Esophagus muscularis mucosa (tissue), 4 donors: ENCODE measurements at regions not wholly inside any gene's neighbourhood (a gene's known extent, or its start where the extent isn't known, plus 50 kb on each side); places are given as distances from the start of the nearest gene placed in this dataset.

ENCODE experiments used
- DNase-seq: peaks from one replicate; pipeline ENCODE4 v3.0.0-alpha.2; 2017; ENCODE audit errors: extremely low spot score
- H3K27ac ChIP-seq, 4 donors: fragments of 200-600 bp; sonication (generic); replicated peaks in 1 of 4; 1 replicate in 3 of 4; 2 replicates in 1 of 4; pipeline ENCODE4 v1.5.1; 2016 to 2019; ENCODE audit warnings: mild to moderate bottlenecking in 1 of 4
- H3K27me3 ChIP-seq, 4 donors: fragments of 200-600 bp; sonication (generic); one replicate each; pipeline versions ENCODE4 v1.5.1 to v1.6.0; 2016 to 2019
- H3K36me3 ChIP-seq, 4 donors: fragments of 200-600 bp; sonication (generic); one replicate each; pipeline ENCODE4 v1.5.1; 2016 to 2019
- H3K4me1 ChIP-seq, 4 donors: fragments of 200-600 bp; sonication (generic); one replicate each; pipeline ENCODE4 v1.5.1; 2016 to 2019
- H3K4me3 ChIP-seq, 4 donors: fragments of 200-600 bp; sonication (generic); 1 replicate in 2 of 4; 2 replicates in 2 of 4; pipeline ENCODE4 v1.5.1; 2016 to 2019; ENCODE audit warnings: mild to moderate bottlenecking in 4 of 4, moderate library complexity in 1 of 4
- H3K9me3 ChIP-seq, 4 donors: fragments of 200-600 bp; sonication (generic); 1 replicate in 3 of 4; 2 replicates in 1 of 4; pipeline ENCODE4 v1.5.1; 2016 to 2019
- CTCF ChIP-seq, 3 experiments: fragments of 200-600 bp in 2 of 3; fragments of 450-650 bp in 1 of 3; sonication (generic) in 2 of 3; IDR thresholded peaks; one replicate each; pipeline ENCODE4 v1.5.1; 2017 to 2019; ENCODE audit warnings: antibody characterized with exemption in 3 of 3, mild to moderate bottlenecking in 2 of 3, moderate library complexity in 1 of 3
- EP300 ChIP-seq: sonication (generic); formaldehyde crosslinking; IDR thresholded peaks from one replicate; pipeline ENCODE4 v1.6.1; 2017; ENCODE audit warnings: antibody characterized with exemption
- POLR2A ChIP-seq: fragments of 450-650 bp; IDR thresholded peaks from one replicate; pipeline ENCODE4 v1.6.1; 2017; ENCODE audit warnings: antibody characterized with exemption, moderate library complexity, mild to moderate bottlenecking, low read depth
- POLR2AphosphoS5 ChIP-seq, 2 donors: sonication (generic); formaldehyde crosslinking; IDR thresholded peaks; one replicate each; pipeline ENCODE4 v1.6.1; 2017; ENCODE audit warnings: antibody characterized with exemption in 2 of 2
- WGBS: methylation state at CpG from one replicate; pipeline ENCODE4 v1.1.5; 2018; 5-methylcytosine and 5-hydroxymethylcytosine counted together
- intact Hi-C: fragments of 100-400 bp; cut with DNase I; formaldehyde crosslinking; loops from one replicate; pipeline ENCODE4 v1.15.1; 2023

GRCh38 chr10:33674491-33674890 lies 340.0 kb upstream of the NRP1 start:
- no peak for DNase-seq
- Histone ChIP-seq H3K36me3 (no peaks in the 10 kb centered on the region), H3K4me3 (no peak overlapping the region), H3K27ac (no peak overlapping the region), H3K27me3 (no peaks in the 10 kb centered on the region), H3K9me3 (no peaks in the 10 kb centered on the region), H3K4me1 (peaks cover 0 to 6% (median 2%) of the 10 kb centered on the region in 4 donors)
- intact Hi-C loops: no loop called here
- TF ChIP-seq EP300 (no peak), POLR2A (no peak), CTCF (IDR thresholded peaks at IDR 0.05) (no peak), POLR2AphosphoS5 (IDR thresholded peaks at IDR 0.05) (no peak)
- 96% methylated on average over 2 of the region's 2 CpGs for WGBS

GRCh38 chr10:33673839-33674415 lies 339.5 kb upstream of the NRP1 start:
- TF ChIP-seq CTCF (IDR thresholded peaks at IDR 0.05) (no peak), POLR2A (no peak), POLR2AphosphoS5 (IDR thresholded peaks at IDR 0.05) (no peak), EP300 (no peak)
- Histone ChIP-seq H3K9me3 (no peaks in the 10 kb centered on the region), H3K27ac (no peak overlapping the region), H3K36me3 (no peaks in the 10 kb centered on the region), H3K27me3 (no peaks in the 10 kb centered on the region), H3K4me1 (peaks cover 0 to 6% (median 2%) of the 10 kb centered on the region in 4 donors), H3K4me3 (no peak overlapping the region)
- no peak for DNase-seq
- intact Hi-C loops: no loop called here
- 60% methylated on average over 3 of the region's 3 CpGs for WGBS

- H3K27ac ChIP-seq: no peak overlapping the region
- TF ChIP-seq POLR2A (no peak), EP300 (no peak), POLR2AphosphoS5 (IDR thresholded peaks at IDR 0.05) (no peak), CTCF (IDR thresholded peaks at IDR 0.05) (no peak)
- H3K4me3 ChIP-seq: no peak overlapping the region
- no peak for DNase-seq
- intact Hi-C loops: no loop called here
- no peaks in the 10 kb centered on the region for H3K9me3 ChIP-seq
- no peaks in the 10 kb centered on the region for H3K27me3 ChIP-seq
- no peaks in the 10 kb centered on the region for H3K4me1 ChIP-seq
- 96% methylated on average over 5 of the region's 5 CpGs for WGBS
- no peaks in the 10 kb centered on the region for H3K36me3 ChIP-seq
Observed at GRCh38 chr10:33669904-33670303, 335.4 kb upstream of the NRP1 start.

- Histone ChIP-seq H3K4me3 (no peak overlapping the region), H3K27me3 (no peaks in the 10 kb centered on the region), H3K9me3 (no peaks in the 10 kb centered on the region), H3K27ac (no peak overlapping the region), H3K36me3 (no peaks in the 10 kb centered on the region), H3K4me1 (peaks cover 0 to 10% (median 7%) of the 10 kb centered on the region in 4 donors)
- intact Hi-C loops: no loop called here
- DNase-seq: no peak
- 93% methylated on average over 5 of the region's 5 CpGs for WGBS
- TF ChIP-seq POLR2A: no peak
- no peak for TF ChIP-seq EP300
- TF ChIP-seq CTCF (IDR thresholded peaks at IDR 0.05): no peak
- no peak for TF ChIP-seq POLR2AphosphoS5 (IDR thresholded peaks at IDR 0.05)
Observed at GRCh38 chr10:33666686-33667480, 332.4 kb upstream of the NRP1 start.
